Activated CD4-positive, alpha-beta T cell treated with anti-CD3 and anti-CD28 coated beads, Interleukin-2, amount 50 U/mL, for 4 hours (primary cell): ENCODE measurements at regions not wholly inside any gene's neighbourhood (a gene's known extent, or its start where the extent isn't known, plus 50 kb on each side); places are given as distances from the start of the nearest gene placed in this dataset.
"Not testable (repeated sequence)": the region's sequence is repeated elsewhere in the genome, so short reads cannot be mapped to it uniquely, and the experiment has no call there.

Experiments used
- DNase-seq, 2 experiments: peaks; one replicate each; pipeline ENCODE4 v3.0.0-alpha.2; 2020

GRCh38 chr7:410395-410910 is 109.2 kb downstream of the PDGFA start:
- DNase-seq, result no peak

DNA sequence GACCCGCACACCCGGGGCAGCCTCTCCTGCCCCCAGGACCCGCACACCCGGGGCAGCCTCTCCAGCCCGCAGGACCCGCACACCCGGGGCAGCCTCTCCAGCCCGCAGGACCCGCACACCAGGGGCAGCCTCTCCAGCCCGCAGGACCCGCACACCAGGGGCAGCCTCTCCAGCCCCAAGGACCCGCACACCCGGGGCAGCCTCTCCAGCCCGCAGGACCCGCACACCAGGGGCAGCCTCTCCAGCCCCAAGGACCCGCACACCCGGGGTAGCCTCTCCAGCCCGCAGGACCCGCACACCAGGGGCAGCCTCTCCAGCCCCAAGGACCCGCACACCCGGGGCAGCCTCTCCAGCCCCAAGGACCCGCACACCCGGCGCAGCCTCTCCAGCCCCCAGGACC is 108.5 kb downstream of the PDGFA start:
- DNase-seq, result not testable (repeated sequence)

- DNase-seq, result no peak
These were observed 107.9 kb downstream of the PDGFA start for GRCh38 chr7:411677-412312.

DNA sequence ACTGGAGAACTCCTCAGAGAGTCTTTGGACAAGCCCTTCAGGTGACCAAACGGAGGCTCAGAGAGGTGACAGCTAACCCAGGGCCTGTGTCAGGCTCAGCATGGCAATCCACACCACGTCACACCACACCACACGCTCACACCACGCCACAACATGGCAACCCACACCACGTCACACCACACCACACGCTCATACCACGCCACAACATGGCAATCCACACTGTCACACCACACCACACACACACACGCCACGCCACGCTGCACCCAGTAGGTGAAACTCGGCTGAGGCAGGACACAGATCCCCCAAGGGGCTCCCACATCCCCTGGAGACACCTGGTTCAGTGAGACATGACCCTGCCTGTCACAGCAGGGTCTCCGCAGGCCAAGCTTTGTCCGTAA is 107.3 kb downstream of the PDGFA start:
- DNase-seq, result no peak

DNA sequence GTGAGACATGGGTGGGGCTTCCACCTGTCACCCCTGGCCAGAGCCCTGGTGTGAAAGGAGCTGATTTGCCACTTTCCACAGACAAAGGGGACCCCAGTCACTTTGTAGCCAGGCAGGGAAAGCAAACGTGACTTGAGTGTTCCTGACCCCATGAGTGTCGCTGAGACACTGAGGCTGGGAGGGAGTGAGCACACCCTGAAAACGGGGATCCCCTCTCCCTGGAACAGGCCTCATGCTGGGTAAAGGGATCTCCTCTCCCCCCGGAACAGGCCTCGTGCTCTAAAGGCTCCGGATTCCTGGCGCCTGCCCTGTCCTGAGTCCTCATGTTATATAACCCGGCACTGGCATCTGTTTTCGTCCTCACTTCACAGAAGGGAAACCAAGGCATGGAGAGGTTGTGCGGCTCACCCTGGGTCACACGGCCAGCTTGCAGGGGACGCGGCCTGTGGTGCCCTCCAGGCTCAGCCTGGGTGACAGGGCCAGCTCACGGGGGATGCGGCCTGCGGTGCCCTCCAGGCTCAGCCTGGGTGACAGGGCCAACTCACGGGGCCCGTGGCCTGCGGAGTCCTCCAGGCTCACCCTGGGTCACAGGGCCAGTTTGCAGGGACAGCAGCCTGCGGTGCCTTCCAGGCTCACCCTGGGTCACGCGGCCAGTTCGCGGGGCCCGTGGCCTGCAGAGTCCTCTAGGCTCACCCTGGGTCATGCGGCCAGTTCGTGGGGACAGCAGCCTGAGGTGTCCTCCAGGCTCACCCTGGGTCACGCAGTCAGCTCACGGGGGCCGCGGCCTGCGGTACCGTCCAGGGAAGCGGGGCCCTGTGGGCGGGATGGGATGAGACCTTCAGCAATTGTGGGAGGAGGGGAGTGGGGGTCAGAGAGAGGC is 104.7 kb downstream of the PDGFA start:
- no peak for DNase-seq

DNA sequence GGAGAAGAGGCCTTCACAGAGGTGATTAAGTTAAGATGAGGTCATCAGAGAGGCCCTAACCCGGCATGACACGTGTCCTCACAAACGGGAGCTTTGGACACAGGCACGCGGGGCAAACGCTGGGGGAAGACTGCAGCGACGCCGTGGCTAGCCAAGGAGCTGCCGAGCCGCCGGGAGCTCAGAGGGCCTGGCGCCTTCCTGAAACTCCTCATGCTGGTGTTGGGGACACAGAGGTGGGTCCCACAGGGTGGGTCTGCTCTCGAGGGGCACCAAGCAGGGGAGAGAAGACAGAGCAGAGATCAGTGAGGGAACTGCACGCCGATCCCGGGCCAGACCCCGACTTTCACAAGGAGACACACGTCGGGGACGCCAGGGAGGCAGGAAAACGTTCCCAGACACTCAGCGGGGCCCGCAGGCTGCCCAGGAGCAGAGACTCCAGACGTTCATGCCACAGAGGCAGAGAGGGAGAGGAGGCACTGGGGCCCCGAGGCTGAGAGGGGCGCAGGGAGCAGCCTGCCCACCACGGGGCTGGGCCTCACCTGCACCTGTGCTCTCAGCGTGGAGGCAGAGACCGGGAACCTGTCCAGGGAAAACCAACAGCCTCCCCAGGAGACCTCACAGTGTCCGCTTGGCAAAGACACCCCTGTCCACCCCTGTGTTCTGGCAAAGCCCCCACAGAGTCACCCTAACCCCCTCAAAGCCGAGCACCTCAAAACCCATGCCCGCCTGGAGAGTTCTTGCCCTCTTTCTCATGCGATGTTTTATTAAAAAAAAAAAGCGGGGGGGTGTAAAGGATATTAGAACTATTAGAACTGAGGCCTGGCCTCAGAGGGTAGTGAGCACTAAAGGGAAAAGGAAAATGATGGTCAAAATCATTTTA is 103.8 kb downstream of the PDGFA start:
- no peak for DNase-seq

- no peak for DNase-seq
These were observed 102.7 kb downstream of the PDGFA start for GRCh38 chr7:416761-417624.

DNA sequence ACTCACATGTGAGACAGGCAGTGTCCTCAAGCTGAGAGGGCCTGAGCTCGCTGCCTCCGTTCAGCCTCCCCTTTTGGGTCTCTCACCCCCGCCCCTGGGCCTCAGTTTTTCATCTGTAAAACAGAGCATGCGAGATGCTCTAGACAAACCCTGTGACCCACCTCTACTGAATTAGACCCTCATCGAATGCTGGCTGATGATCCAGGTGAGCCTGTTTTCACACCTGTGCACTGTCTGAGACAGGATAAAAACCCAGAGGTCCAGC is 102.1 kb downstream of the PDGFA start:
- no peak for DNase-seq

DNA sequence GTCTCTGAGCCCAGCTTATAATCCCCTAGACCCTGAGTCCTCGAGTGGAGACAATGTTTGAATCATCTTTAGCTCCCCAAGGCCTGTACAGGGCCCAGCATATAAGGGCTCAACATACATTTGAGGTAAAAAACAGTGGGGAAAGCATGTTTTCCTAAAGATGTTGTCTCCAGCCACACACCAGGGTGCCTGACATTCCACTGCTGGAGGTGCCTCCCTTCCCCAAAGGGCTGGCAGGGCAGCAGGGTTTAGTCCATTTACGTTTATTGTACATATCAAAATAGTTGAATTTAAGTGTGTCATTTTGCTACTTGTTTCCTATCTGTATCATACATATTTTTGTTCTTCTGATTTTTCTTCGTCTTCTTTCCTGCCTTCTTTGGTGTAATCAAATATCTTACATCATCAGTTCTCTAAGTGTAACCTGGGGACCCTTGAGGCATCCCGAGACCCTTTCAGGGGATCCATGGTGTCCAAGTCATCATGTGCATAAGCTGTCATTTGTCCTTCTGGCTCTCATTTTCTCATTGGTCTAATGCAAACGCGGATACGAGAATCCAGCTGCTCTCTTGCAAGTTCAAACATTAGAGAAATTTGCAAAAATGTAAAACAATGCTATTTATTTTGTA is 101.6 kb downstream of the PDGFA start:
- no peak for DNase-seq

GRCh38 chr7:418636-419280 is 100.9 kb downstream of the PDGFA start:
- DNase-seq, result no peak

GRCh38 chr7:420142-421093 is 99.2 kb downstream of the PDGFA start:
- no peak for DNase-seq

DNA sequence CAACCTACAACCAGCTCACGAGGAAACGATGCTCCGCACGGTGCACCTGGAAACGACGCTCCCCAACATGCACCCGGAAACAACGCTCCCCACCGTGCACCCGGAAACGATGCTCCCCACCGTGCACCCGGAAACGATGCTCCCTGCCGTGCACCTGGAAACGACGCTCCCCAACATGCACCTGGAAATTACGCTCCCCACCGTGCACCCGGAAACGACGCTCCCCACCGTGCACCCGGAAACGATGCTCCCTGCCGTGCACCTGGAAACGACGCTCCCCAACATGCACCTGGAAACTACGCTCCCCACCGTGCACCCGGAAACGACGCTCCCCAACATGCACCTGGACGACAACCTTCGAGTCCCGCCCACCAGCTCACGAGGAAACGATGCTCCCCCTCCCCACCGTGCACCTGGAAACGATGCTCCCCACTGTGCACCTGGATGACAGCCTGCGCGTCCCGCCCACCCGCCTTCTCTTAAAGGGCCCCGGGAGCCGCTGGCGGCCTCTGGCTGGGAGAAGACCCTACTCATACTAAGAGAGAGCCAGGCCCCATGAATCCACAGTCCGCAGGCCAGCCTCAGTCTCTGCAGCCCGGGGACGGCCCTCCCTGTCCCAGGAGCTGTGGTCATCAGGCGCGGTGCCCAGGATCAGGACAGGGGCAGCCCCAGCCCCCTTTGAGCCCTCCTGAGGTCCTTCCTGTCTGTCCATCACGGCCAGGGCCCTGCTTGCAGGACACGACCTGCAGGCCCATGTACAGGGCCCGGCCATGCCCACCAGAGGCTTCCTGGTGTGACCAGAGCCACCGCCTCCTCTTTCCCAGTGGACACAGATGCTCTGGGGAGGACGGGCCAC is 98.3 kb downstream of the PDGFA start:
- no peak for DNase-seq

DNA sequence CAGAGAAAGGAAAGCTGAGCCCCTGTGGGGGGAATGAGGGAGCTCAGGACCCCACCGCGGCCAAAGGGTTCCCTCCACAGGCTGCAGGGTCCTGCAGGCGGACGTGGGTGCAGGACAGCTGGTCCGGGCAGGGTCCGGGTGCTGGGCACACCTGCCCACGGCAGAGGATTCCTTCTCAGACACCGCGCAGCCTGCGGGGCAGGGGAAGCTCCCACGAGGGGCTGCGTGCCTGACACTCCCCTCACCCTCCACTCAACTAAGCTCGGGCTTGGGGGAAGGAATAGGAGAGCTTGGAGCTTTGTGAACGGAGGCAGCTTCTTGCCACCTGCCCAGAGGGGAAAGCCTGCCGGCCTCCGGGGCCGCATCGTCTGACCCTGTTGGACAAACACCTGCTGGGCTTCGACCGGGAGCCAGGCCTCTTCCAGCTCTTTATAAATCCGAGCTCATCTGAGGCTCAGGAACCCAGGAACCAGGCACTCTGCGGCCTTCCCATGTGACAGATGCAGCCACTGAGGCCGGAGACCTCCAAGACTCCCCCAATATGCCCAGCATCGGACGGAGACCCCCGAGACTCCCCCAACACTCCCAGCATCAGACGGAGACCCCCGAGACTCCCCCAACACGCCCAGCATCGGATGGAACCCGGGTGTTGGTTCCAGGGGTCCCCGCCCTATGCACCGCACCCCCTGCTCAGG is 97.3 kb downstream of the PDGFA start:
- DNase-seq, result no peak

DNA sequence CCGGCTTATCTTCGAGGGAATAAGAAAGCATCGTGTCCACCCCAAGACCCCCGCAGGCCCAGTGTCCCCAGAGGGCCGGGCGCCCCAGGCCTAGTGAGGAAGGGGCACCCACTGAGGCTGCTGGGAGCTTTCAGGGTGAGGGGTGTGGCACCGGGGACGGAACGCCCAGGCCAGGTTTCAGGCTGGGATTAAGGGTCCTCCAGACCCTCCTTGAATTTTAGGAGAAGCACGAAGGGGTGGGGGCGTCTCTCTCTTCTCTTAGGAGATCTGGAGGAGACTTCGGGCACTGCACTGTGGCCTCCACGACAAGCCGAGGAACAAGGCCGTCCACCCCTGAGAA is 96.8 kb downstream of the PDGFA start:
- no peak for DNase-seq

GRCh38 chr7:423312-424260 is 96.1 kb downstream of the PDGFA start:
- DNase-seq, result no peak

GRCh38 chr7:424301-424935 is 95.2 kb downstream of the PDGFA start:
- no peak for DNase-seq
